ENCODE measurements at regions not wholly inside any gene's neighbourhood (a gene's known extent, or its start where the extent isn't known, plus 50 kb on each side); places are given as distances from the start of the nearest gene placed in this dataset.
"Not testable (repeated sequence)": the region's sequence is repeated elsewhere in the genome, so short reads cannot be mapped to it uniquely, and the experiment has no call there.

- H3K27ac ChIP-seq (ENCODE audit: low read depth, low read length), result no peak overlapping the region
- no peak overlapping the region for H2AFZ ChIP-seq (ENCODE audit: low read length, unreplicated experiment)
- H3K4me3 ChIP-seq (ENCODE audit: low read depth, low read length), result no peak overlapping the region
- H3K4me1 ChIP-seq (ENCODE audit: control insufficient read depth, insufficient read depth, low read length, unreplicated experiment), result no peaks in the 10 kb centered on the region
- H3K79me2 ChIP-seq (ENCODE audit: control insufficient read depth, insufficient read depth, low read length, unreplicated experiment), result no peaks in the 10 kb centered on the region
- H3K36me3 ChIP-seq (ENCODE audit: insufficient read depth, low read length), result no peaks in the 10 kb centered on the region
- no peaks in the 10 kb centered on the region for H3K27me3 ChIP-seq (ENCODE audit: insufficient read depth, low read length)
Observed at GRCh38 chr3:89533275-89533674, 425.9 kb downstream of the EPHA3 start.

- H2AFZ ChIP-seq (ENCODE audit: low read length, unreplicated experiment); H3K36me3 ChIP-seq (ENCODE audit: insufficient read depth, low read length); H3K4me3 ChIP-seq (ENCODE audit: low read depth, low read length); H3K27me3 ChIP-seq (ENCODE audit: insufficient read depth, low read length); H3K79me2 ChIP-seq (ENCODE audit: control insufficient read depth, insufficient read depth, low read length, unreplicated experiment); H3K27ac ChIP-seq (ENCODE audit: low read depth, low read length); H3K4me1 ChIP-seq (ENCODE audit: control insufficient read depth, insufficient read depth, low read length, unreplicated experiment): not testable (repeated sequence)
Observed at GRCh38 chr3:89554587-89554986, 447.2 kb downstream of the EPHA3 start.

- Histone ChIP-seq H3K36me3 (ENCODE audit: insufficient read depth, low read length) (no peaks in the 10 kb centered on the region), H2AFZ (ENCODE audit: low read length, unreplicated experiment) (no peak overlapping the region), H3K4me3 (ENCODE audit: low read depth, low read length) (no peak overlapping the region), H3K4me1 (ENCODE audit: control insufficient read depth, insufficient read depth, low read length, unreplicated experiment) (peaks cover 12% of the 10 kb centered on the region), H3K27me3 (ENCODE audit: insufficient read depth, low read length) (no peaks in the 10 kb centered on the region), H3K79me2 (ENCODE audit: control insufficient read depth, insufficient read depth, low read length, unreplicated experiment) (no peaks in the 10 kb centered on the region), H3K27ac (ENCODE audit: low read depth, low read length) (no peak overlapping the region)
Observed at GRCh38 chr3:89558711-89559110, 451.3 kb downstream of the EPHA3 start.

GRCh38 chr3:89560568-89560967, 453.1 kb downstream of the EPHA3 start:
- no peak overlapping the region for H3K27ac ChIP-seq (ENCODE audit: low read depth, low read length)
- H3K79me2 ChIP-seq (ENCODE audit: control insufficient read depth, insufficient read depth, low read length, unreplicated experiment), result no peaks in the 10 kb centered on the region
- H2AFZ ChIP-seq (ENCODE audit: low read length, unreplicated experiment), result no peak overlapping the region
- no peak overlapping the region for H3K4me3 ChIP-seq (ENCODE audit: low read depth, low read length)
- peaks cover 16% of the 10 kb centered on the region for H3K4me1 ChIP-seq (ENCODE audit: control insufficient read depth, insufficient read depth, low read length, unreplicated experiment)
- no peaks in the 10 kb centered on the region for H3K27me3 ChIP-seq (ENCODE audit: insufficient read depth, low read length)
- H3K36me3 ChIP-seq (ENCODE audit: insufficient read depth, low read length), result no peaks in the 10 kb centered on the region

GRCh38 chr3:89562373-89562772, 455.0 kb downstream of the EPHA3 start:
- no peak overlapping the region for H2AFZ ChIP-seq (ENCODE audit: low read length, unreplicated experiment)

GRCh38 chr3:89565098-89565497, 457.7 kb downstream of the EPHA3 start:
- Histone ChIP-seq H3K27ac (ENCODE audit: low read depth, low read length) (no peak overlapping the region), H2AFZ (ENCODE audit: low read length, unreplicated experiment) (no peak overlapping the region), H3K4me3 (ENCODE audit: low read depth, low read length) (no peak overlapping the region), H3K36me3 (ENCODE audit: insufficient read depth, low read length) (no peaks in the 10 kb centered on the region), H3K4me1 (ENCODE audit: control insufficient read depth, insufficient read depth, low read length, unreplicated experiment) (peaks cover 12% of the 10 kb centered on the region), H3K79me2 (ENCODE audit: control insufficient read depth, insufficient read depth, low read length, unreplicated experiment) (no peaks in the 10 kb centered on the region), H3K27me3 (ENCODE audit: insufficient read depth, low read length) (no peaks in the 10 kb centered on the region)

More at GRCh38 chr3:89562373-89562772, 455.0 kb downstream of the EPHA3 start:
- Histone ChIP-seq H3K27me3 (ENCODE audit: insufficient read depth, low read length) (no peaks in the 10 kb centered on the region), H3K27ac (ENCODE audit: low read depth, low read length) (no peak overlapping the region), H3K79me2 (ENCODE audit: control insufficient read depth, insufficient read depth, low read length, unreplicated experiment) (no peaks in the 10 kb centered on the region), H3K4me3 (ENCODE audit: low read depth, low read length) (no peak overlapping the region), H3K36me3 (ENCODE audit: insufficient read depth, low read length) (no peaks in the 10 kb centered on the region), H3K4me1 (ENCODE audit: control insufficient read depth, insufficient read depth, low read length, unreplicated experiment) (peaks cover 16% of the 10 kb centered on the region)

- Histone ChIP-seq H3K36me3 (ENCODE audit: insufficient read depth, low read length) (no peaks in the 10 kb centered on the region), H3K4me1 (ENCODE audit: control insufficient read depth, insufficient read depth, low read length, unreplicated experiment) (peaks cover 10% of the 10 kb centered on the region), H3K27me3 (ENCODE audit: insufficient read depth, low read length) (no peaks in the 10 kb centered on the region), H3K4me3 (ENCODE audit: low read depth, low read length) (no peak overlapping the region), H2AFZ (ENCODE audit: low read length, unreplicated experiment) (no peak overlapping the region), H3K79me2 (ENCODE audit: control insufficient read depth, insufficient read depth, low read length, unreplicated experiment) (no peaks in the 10 kb centered on the region), H3K27ac (ENCODE audit: low read depth, low read length) (no peak overlapping the region)
Observed at GRCh38 chr3:89570465-89570864, 463.0 kb downstream of the EPHA3 start.

GRCh38 chr3:89571298-89571697, 463.9 kb downstream of the EPHA3 start:
- H3K79me2 ChIP-seq (ENCODE audit: control insufficient read depth, insufficient read depth, low read length, unreplicated experiment), result no peaks in the 10 kb centered on the region
- H3K36me3 ChIP-seq (ENCODE audit: insufficient read depth, low read length), result no peaks in the 10 kb centered on the region
- H2AFZ ChIP-seq (ENCODE audit: low read length, unreplicated experiment), result no peak overlapping the region
- no peaks in the 10 kb centered on the region for H3K27me3 ChIP-seq (ENCODE audit: insufficient read depth, low read length)
- H3K27ac ChIP-seq (ENCODE audit: low read depth, low read length), result no peak overlapping the region
- H3K4me3 ChIP-seq (ENCODE audit: low read depth, low read length), result no peak overlapping the region
- peaks cover 10% of the 10 kb centered on the region for H3K4me1 ChIP-seq (ENCODE audit: control insufficient read depth, insufficient read depth, low read length, unreplicated experiment)

GRCh38 chr3:89571707-89572106, 464.3 kb downstream of the EPHA3 start:
- Histone ChIP-seq H2AFZ (ENCODE audit: low read length, unreplicated experiment) (no peak overlapping the region), H3K27ac (ENCODE audit: low read depth, low read length) (no peak overlapping the region), H3K4me3 (ENCODE audit: low read depth, low read length) (no peak overlapping the region), H3K27me3 (ENCODE audit: insufficient read depth, low read length) (no peaks in the 10 kb centered on the region), H3K36me3 (ENCODE audit: insufficient read depth, low read length) (no peaks in the 10 kb centered on the region), H3K4me1 (ENCODE audit: control insufficient read depth, insufficient read depth, low read length, unreplicated experiment) (peaks cover 10% of the 10 kb centered on the region), H3K79me2 (ENCODE audit: control insufficient read depth, insufficient read depth, low read length, unreplicated experiment) (no peaks in the 10 kb centered on the region)

- no peak overlapping the region for H3K4me3 ChIP-seq (ENCODE audit: low read depth, low read length)
- H3K4me1 ChIP-seq (ENCODE audit: control insufficient read depth, insufficient read depth, low read length, unreplicated experiment), result peaks cover 10% of the 10 kb centered on the region
- H2AFZ ChIP-seq (ENCODE audit: low read length, unreplicated experiment), result no peak overlapping the region
- no peaks in the 10 kb centered on the region for H3K36me3 ChIP-seq (ENCODE audit: insufficient read depth, low read length)
- no peak overlapping the region for H3K27ac ChIP-seq (ENCODE audit: low read depth, low read length)
- H3K79me2 ChIP-seq (ENCODE audit: control insufficient read depth, insufficient read depth, low read length, unreplicated experiment), result no peaks in the 10 kb centered on the region
- H3K27me3 ChIP-seq (ENCODE audit: insufficient read depth, low read length), result no peaks in the 10 kb centered on the region
Observed at GRCh38 chr3:89572261-89572660, 464.8 kb downstream of the EPHA3 start.

- Histone ChIP-seq H3K36me3 (ENCODE audit: insufficient read depth, low read length) (no peaks in the 10 kb centered on the region), H2AFZ (ENCODE audit: low read length, unreplicated experiment) (no peak overlapping the region), H3K4me3 (ENCODE audit: low read depth, low read length) (no peak overlapping the region), H3K79me2 (ENCODE audit: control insufficient read depth, insufficient read depth, low read length, unreplicated experiment) (no peaks in the 10 kb centered on the region), H3K27me3 (ENCODE audit: insufficient read depth, low read length) (no peaks in the 10 kb centered on the region), H3K4me1 (ENCODE audit: control insufficient read depth, insufficient read depth, low read length, unreplicated experiment) (peaks cover 18% of the 10 kb centered on the region), H3K27ac (ENCODE audit: low read depth, low read length) (no peak overlapping the region)
Observed at GRCh38 chr3:89576417-89576816, 469.0 kb downstream of the EPHA3 start.

Data from ACC112 (cell line).